HG03354 (cell line): ENCODE measurements at regions not wholly inside any gene's neighbourhood (a gene's known extent, or its start where the extent isn't known, plus 50 kb on each side); places are given as distances from the start of the nearest gene placed in this dataset.

Source experiments
- ATAC-seq: cut with Tn5 transposase; IDR thresholded peaks from one replicate; pipeline ENCODE4 v1.9.1; 2021; ENCODE audit warnings: mild to moderate bottlenecking; ENCODE audit not compliant: unreplicated experiment, poor library complexity, severe bottlenecking

GRCh38 chr13:106701771-106702341 lies 133.9 kb upstream of the ARGLU1 start:
- no peak for ATAC-seq

- no peak for ATAC-seq
Observed at GRCh38 chr13:106700439-106700838, 132.5 kb upstream of the ARGLU1 start.

GRCh38 chr13:106700007-106700406 lies 132.1 kb upstream of the ARGLU1 start:
- ATAC-seq: no peak

GRCh38 chr13:106699311-106699710 lies 131.4 kb upstream of the ARGLU1 start:
- ATAC-seq: no peak

GRCh38 chr13:106696719-106697118 lies 128.8 kb upstream of the ARGLU1 start:
- ATAC-seq: no peak

GRCh38 chr13:106696140-106696539 lies 128.2 kb upstream of the ARGLU1 start:
- ATAC-seq: no peak

- no peak for ATAC-seq
Observed at GRCh38 chr13:106695139-106695538, 127.2 kb upstream of the ARGLU1 start.

- ATAC-seq: no peak
Observed at GRCh38 chr13:106691861-106692260, 123.9 kb upstream of the ARGLU1 start.

- ATAC-seq: no peak
Observed at GRCh38 chr13:106691341-106691740, 123.4 kb upstream of the ARGLU1 start.

- no peak for ATAC-seq
Observed at GRCh38 chr13:106690779-106691178, 122.8 kb upstream of the ARGLU1 start.

- no peak for ATAC-seq
Observed at GRCh38 chr13:106689906-106690305, 122.0 kb upstream of the ARGLU1 start.

- ATAC-seq: no peak
Observed at GRCh38 chr13:106688940-106689339, 121.0 kb upstream of the ARGLU1 start.

- no peak for ATAC-seq
Observed at GRCh38 chr13:106686163-106686562, 118.2 kb upstream of the ARGLU1 start.

- ATAC-seq: no peak
Observed at GRCh38 chr13:106685143-106685542, 117.2 kb upstream of the ARGLU1 start.

- no peak for ATAC-seq
Observed at GRCh38 chr13:106683918-106684317, 116.0 kb upstream of the ARGLU1 start.

GRCh38 chr13:106683179-106683578 lies 115.2 kb upstream of the ARGLU1 start:
- no peak for ATAC-seq

GRCh38 chr13:106681997-106682396 lies 114.1 kb upstream of the ARGLU1 start:
- ATAC-seq: no peak

- no peak for ATAC-seq
Observed at GRCh38 chr13:106681536-106681935, 113.6 kb upstream of the ARGLU1 start.

GRCh38 chr13:106680796-106681472 lies 113.0 kb upstream of the ARGLU1 start:
- ATAC-seq: no peak

GRCh38 chr13:106678646-106679418 lies 110.9 kb upstream of the ARGLU1 start:
- no peak for ATAC-seq

- ATAC-seq: no peak
Observed at GRCh38 chr13:106675311-106675710, 107.4 kb upstream of the ARGLU1 start.
